ENCODE measurements at regions not wholly inside any gene's neighbourhood (a gene's known extent, or its start where the extent isn't known, plus 50 kb on each side); places are given as distances from the start of the nearest gene placed in this dataset.

GRCh38 chr4:20577702-20578101, 122.6 kb upstream of the PACRGL start:
- TF ChIP-seq ZNF8 (CRISPR knock-in tag; IDR thresholded peaks at IDR 0.05), result no peak
- TF ChIP-seq ZC3H10 (CRISPR knock-in tag; IDR thresholded peaks at IDR 0.05), result no peak
- no peak for TF ChIP-seq ARNTL (CRISPR knock-in tag; IDR thresholded peaks at IDR 0.05; ENCODE audit: borderline replicate concordance, low read depth)
- TF ChIP-seq ZFP3 (CRISPR knock-in tag; IDR thresholded peaks at IDR 0.05), result no peak
- ATAC-seq, result no peak

- TF ChIP-seq ARNTL (CRISPR knock-in tag; IDR thresholded peaks at IDR 0.05; ENCODE audit: borderline replicate concordance, low read depth) (no peak), TCF4 (CRISPR knock-in tag; IDR thresholded peaks at IDR 0.05; ENCODE audit: borderline replicate concordance) (no peak), ZNF70 (CRISPR knock-in tag; IDR thresholded peaks at IDR 0.05) (no peak), ZNF565 (CRISPR knock-in tag; conservative IDR thresholded peaks at IDR 0.05; ENCODE audit: low read depth) (no peak), ESRRG (CRISPR knock-in tag; IDR thresholded peaks at IDR 0.05) (no peak), CSDC2 (CRISPR knock-in tag; IDR thresholded peaks at IDR 0.05) (no peak), TOX (CRISPR knock-in tag; IDR thresholded peaks at IDR 0.05; ENCODE audit: borderline replicate concordance) (no peak)
- ATAC-seq, result no peak
Observed at GRCh38 chr4:20580907-20581306, 119.4 kb upstream of the PACRGL start.

DNA sequence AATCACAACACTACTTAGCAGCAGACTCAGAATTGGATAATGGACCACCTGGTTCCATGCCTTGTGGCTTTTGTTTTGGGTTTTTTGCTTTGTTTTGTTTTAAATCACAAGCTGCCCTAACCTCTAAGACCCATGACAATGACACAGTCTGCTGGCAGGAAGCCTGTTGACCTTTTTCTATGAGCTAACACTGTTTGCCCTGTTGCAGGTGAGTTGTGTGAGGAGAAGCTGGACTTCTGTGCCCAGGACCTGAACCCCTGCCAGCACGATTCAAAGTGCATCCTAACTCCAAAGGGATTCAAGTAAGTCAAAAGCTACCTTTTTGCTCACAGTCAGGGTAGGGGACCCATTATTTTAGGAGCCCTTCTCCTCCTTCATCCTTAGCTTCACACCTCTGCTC, 110.8 kb upstream of the PACRGL start:
- ATAC-seq, result no peak
- TF ChIP-seq GLIS3 (CRISPR knock-in tag; IDR thresholded peaks at IDR 0.05) (no peak), BACH2 (CRISPR knock-in tag; IDR thresholded peaks at IDR 0.05; ENCODE audit: borderline replicate concordance) (no peak), ISL1 (CRISPR knock-in tag; IDR thresholded peaks at IDR 0.05) (no peak), CREB5 (CRISPR knock-in tag; IDR thresholded peaks at IDR 0.05; ENCODE audit: low read depth) (no peak), SNAI2 (CRISPR knock-in tag; IDR thresholded peaks at IDR 0.05) (no peak), TCF4 (CRISPR knock-in tag; IDR thresholded peaks at IDR 0.05; ENCODE audit: borderline replicate concordance) (no peak), ESRRG (CRISPR knock-in tag; IDR thresholded peaks at IDR 0.05) (no peak), TOX (CRISPR knock-in tag; IDR thresholded peaks at IDR 0.05; ENCODE audit: borderline replicate concordance) (no peak), ARNTL (CRISPR knock-in tag; IDR thresholded peaks at IDR 0.05; ENCODE audit: borderline replicate concordance, low read depth) (no peak), ZC3H10 (CRISPR knock-in tag; IDR thresholded peaks at IDR 0.05) (no peak), ZFP3 (CRISPR knock-in tag; IDR thresholded peaks at IDR 0.05) (no peak)
- TF ChIP-seq, protein P1, sequence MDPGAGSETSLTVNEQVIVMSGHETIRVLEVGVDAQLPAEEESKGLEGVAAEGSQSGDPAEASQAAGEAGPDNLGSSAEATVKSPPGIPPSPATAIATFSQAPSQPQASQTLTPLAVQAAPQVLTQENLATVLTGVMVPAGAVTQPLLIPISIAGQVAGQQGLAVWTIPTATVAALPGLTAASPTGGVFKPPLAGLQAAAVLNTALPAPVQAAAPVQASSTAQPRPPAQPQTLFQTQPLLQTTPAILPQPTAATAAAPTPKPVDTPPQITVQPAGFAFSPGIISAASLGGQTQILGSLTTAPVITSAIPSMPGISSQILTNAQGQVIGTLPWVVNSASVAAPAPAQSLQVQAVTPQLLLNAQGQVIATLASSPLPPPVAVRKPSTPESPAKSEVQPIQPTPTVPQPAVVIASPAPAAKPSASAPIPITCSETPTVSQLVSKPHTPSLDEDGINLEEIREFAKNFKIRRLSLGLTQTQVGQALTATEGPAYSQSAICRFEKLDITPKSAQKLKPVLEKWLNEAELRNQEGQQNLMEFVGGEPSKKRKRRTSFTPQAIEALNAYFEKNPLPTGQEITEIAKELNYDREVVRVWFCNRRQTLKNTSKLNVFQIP (CRISPR knock-in tag; IDR thresholded peaks at IDR 0.05; ENCODE audit: borderline replicate concordance, low read depth), result no peak

- ATAC-seq, result no peak
- TF ChIP-seq CSRNP3 (CRISPR knock-in tag; IDR thresholded peaks at IDR 0.05), result no peak
- no peak for TF ChIP-seq ZC3H10 (CRISPR knock-in tag; IDR thresholded peaks at IDR 0.05)
- no peak for TF ChIP-seq ZNF565 (CRISPR knock-in tag; conservative IDR thresholded peaks at IDR 0.05; ENCODE audit: low read depth)
- no peak for TF ChIP-seq CREB5 (CRISPR knock-in tag; IDR thresholded peaks at IDR 0.05; ENCODE audit: low read depth)
- TF ChIP-seq, protein P2, sequence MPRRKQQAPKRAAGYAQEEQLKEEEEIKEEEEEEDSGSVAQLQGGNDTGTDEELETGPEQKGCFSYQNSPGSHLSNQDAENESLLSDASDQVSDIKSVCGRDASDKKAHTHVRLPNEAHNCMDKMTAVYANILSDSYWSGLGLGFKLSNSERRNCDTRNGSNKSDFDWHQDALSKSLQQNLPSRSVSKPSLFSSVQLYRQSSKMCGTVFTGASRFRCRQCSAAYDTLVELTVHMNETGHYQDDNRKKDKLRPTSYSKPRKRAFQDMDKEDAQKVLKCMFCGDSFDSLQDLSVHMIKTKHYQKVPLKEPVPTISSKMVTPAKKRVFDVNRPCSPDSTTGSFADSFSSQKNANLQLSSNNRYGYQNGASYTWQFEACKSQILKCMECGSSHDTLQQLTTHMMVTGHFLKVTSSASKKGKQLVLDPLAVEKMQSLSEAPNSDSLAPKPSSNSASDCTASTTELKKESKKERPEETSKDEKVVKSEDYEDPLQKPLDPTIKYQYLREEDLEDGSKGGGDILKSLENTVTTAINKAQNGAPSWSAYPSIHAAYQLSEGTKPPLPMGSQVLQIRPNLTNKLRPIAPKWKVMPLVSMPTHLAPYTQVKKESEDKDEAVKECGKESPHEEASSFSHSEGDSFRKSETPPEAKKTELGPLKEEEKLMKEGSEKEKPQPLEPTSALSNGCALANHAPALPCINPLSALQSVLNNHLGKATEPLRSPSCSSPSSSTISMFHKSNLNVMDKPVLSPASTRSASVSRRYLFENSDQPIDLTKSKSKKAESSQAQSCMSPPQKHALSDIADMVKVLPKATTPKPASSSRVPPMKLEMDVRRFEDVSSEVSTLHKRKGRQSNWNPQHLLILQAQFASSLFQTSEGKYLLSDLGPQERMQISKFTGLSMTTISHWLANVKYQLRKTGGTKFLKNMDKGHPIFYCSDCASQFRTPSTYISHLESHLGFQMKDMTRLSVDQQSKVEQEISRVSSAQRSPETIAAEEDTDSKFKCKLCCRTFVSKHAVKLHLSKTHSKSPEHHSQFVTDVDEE (CRISPR knock-in tag; IDR thresholded peaks at IDR 0.05), result no peak
- TF ChIP-seq ARNTL (CRISPR knock-in tag; IDR thresholded peaks at IDR 0.05; ENCODE audit: borderline replicate concordance, low read depth), result no peak
- no peak for TF ChIP-seq CSDC2 (CRISPR knock-in tag; IDR thresholded peaks at IDR 0.05)
- TF ChIP-seq GLIS3 (CRISPR knock-in tag; IDR thresholded peaks at IDR 0.05), result no peak
- no peak for TF ChIP-seq TCF4 (CRISPR knock-in tag; IDR thresholded peaks at IDR 0.05; ENCODE audit: borderline replicate concordance)
- TF ChIP-seq, protein P1 (CRISPR knock-in tag; IDR thresholded peaks at IDR 0.05; ENCODE audit: borderline replicate concordance, low read depth), result no peak
- no peak for TF ChIP-seq ZNF8 (CRISPR knock-in tag; IDR thresholded peaks at IDR 0.05)
- TF ChIP-seq ZFP3 (CRISPR knock-in tag; IDR thresholded peaks at IDR 0.05), result no peak
- no peak for TF ChIP-seq PPARA (CRISPR knock-in tag; IDR thresholded peaks at IDR 0.05; ENCODE audit: borderline replicate concordance)
- no peak for TF ChIP-seq ZFP30 (CRISPR knock-in tag; IDR thresholded peaks at IDR 0.05)
- no peak for TF ChIP-seq TOX (CRISPR knock-in tag; IDR thresholded peaks at IDR 0.05; ENCODE audit: borderline replicate concordance)
- TF ChIP-seq, protein P3, sequence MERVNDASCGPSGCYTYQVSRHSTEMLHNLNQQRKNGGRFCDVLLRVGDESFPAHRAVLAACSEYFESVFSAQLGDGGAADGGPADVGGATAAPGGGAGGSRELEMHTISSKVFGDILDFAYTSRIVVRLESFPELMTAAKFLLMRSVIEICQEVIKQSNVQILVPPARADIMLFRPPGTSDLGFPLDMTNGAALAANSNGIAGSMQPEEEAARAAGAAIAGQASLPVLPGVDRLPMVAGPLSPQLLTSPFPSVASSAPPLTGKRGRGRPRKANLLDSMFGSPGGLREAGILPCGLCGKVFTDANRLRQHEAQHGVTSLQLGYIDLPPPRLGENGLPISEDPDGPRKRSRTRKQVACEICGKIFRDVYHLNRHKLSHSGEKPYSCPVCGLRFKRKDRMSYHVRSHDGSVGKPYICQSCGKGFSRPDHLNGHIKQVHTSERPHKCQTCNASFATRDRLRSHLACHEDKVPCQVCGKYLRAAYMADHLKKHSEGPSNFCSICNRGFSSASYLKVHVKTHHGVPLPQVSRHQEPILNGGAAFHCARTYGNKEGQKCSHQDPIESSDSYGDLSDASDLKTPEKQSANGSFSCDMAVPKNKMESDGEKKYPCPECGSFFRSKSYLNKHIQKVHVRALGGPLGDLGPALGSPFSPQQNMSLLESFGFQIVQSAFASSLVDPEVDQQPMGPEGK (CRISPR knock-in tag; IDR thresholded peaks at IDR 0.05; ENCODE audit: borderline replicate concordance), result no peak
- no peak for TF ChIP-seq RARB (CRISPR knock-in tag; IDR thresholded peaks at IDR 0.05)
- TF ChIP-seq ESRRG (CRISPR knock-in tag; IDR thresholded peaks at IDR 0.05), result no peak
- TF ChIP-seq ISL1 (CRISPR knock-in tag; IDR thresholded peaks at IDR 0.05), result no peak
Observed at GRCh38 chr4:20590849-20591248, 109.4 kb upstream of the PACRGL start.
